ENCODE measurements at regions not wholly inside any gene's neighbourhood (a gene's known extent, or its start where the extent isn't known, plus 50 kb on each side); places are given as distances from the start of the nearest gene placed in this dataset.

DNA sequence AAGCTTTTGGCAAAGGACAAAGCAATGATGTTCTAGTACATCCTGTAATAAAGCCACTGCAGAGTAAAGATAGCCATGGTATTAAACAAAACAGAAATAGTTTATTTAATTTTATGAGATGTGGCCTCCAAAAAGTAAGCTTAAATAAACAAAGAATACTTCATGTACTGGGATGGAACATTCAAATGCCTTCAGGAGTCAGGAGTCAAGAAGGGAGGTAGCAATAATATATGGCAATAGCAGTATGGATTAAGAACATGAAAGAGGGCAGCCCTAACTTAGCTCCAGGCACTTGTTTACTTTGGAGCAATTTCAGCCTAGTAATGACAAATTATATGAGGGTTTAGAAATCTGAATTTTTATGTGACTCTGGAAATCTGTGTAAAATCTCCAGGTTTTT lies 343.9 kb upstream of the THRB start:
- H3K4me1 Mint-ChIP-seq (ENCODE audit: low read depth, unreplicated experiment) = peaks cover 34% of the 10 kb centered on the region
- no peaks in the 10 kb centered on the region for H3K9me3 Mint-ChIP-seq (ENCODE audit: low read depth, unreplicated experiment)
- no TSS peak for BruUV-seq (replicated peaks)
- no peaks in the 10 kb centered on the region for H3K27me3 Mint-ChIP-seq (ENCODE audit: unreplicated experiment)
- TF ChIP-seq, protein P1, sequence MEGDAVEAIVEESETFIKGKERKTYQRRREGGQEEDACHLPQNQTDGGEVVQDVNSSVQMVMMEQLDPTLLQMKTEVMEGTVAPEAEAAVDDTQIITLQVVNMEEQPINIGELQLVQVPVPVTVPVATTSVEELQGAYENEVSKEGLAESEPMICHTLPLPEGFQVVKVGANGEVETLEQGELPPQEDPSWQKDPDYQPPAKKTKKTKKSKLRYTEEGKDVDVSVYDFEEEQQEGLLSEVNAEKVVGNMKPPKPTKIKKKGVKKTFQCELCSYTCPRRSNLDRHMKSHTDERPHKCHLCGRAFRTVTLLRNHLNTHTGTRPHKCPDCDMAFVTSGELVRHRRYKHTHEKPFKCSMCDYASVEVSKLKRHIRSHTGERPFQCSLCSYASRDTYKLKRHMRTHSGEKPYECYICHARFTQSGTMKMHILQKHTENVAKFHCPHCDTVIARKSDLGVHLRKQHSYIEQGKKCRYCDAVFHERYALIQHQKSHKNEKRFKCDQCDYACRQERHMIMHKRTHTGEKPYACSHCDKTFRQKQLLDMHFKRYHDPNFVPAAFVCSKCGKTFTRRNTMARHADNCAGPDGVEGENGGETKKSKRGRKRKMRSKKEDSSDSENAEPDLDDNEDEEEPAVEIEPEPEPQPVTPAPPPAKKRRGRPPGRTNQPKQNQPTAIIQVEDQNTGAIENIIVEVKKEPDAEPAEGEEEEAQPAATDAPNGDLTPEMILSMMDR (IDR thresholded peaks at IDR 0.05; ENCODE audit: unreplicated experiment) = no peak
- H3K27ac Mint-ChIP-seq (ENCODE audit: unreplicated experiment) = no peak overlapping the region
- H3K36me3 Mint-ChIP-seq (ENCODE audit: insufficient read depth, unreplicated experiment) = no peaks in the 10 kb centered on the region
- intact Hi-C loops (cut with micrococcal nuclease; ENCODE audit: unreplicated experiment) = no loop called here
- no peak for DNase-seq
- no peak overlapping the region for H3K4me3 Mint-ChIP-seq (ENCODE audit: low read depth, unreplicated experiment)
- CTCF ChIA-PET = interaction anchor here (0.7 kb wide), 1 partner anchor 46 kb away, joined by 4 read pairs; no protein-coding TSS in a partner anchor

DNA sequence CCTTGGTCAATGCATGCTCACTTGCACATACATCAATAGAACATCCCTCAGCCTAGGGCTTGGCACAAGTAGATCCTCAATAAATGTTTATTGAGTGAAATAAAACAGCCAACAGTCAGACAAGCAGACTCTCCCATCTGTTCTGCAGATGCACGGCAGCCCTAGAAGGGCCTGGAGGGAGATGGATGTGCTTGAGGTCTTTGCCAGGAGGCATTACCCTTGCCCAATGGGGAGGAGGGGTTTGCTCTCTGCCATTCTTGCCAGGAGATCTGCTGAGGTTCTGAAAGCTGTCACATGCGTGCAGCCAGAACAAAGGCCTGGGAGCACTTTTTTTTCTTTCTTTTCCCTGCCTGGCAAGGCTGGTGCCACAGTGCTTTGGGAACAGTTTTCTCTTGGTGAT lies 349.3 kb upstream of the THRB start:
- Mint-ChIP-seq H3K9me3 (ENCODE audit: low read depth, unreplicated experiment) (no peaks in the 10 kb centered on the region), H3K27ac (ENCODE audit: unreplicated experiment) (no peak overlapping the region), H3K4me1 (ENCODE audit: low read depth, unreplicated experiment) (peaks cover 10% of the 10 kb centered on the region), H3K36me3 (ENCODE audit: insufficient read depth, unreplicated experiment) (no peaks in the 10 kb centered on the region), H3K4me3 (ENCODE audit: low read depth, unreplicated experiment) (no peak overlapping the region), H3K27me3 (ENCODE audit: unreplicated experiment) (no peaks in the 10 kb centered on the region)
- intact Hi-C loops (cut with micrococcal nuclease; ENCODE audit: unreplicated experiment) = no loop called here
- CTCF ChIA-PET = no interaction called here
- TF ChIP-seq, protein P1 (IDR thresholded peaks at IDR 0.05; ENCODE audit: unreplicated experiment) = no peak
- no peak for DNase-seq
- BruUV-seq (replicated peaks) = no TSS peak

DNA sequence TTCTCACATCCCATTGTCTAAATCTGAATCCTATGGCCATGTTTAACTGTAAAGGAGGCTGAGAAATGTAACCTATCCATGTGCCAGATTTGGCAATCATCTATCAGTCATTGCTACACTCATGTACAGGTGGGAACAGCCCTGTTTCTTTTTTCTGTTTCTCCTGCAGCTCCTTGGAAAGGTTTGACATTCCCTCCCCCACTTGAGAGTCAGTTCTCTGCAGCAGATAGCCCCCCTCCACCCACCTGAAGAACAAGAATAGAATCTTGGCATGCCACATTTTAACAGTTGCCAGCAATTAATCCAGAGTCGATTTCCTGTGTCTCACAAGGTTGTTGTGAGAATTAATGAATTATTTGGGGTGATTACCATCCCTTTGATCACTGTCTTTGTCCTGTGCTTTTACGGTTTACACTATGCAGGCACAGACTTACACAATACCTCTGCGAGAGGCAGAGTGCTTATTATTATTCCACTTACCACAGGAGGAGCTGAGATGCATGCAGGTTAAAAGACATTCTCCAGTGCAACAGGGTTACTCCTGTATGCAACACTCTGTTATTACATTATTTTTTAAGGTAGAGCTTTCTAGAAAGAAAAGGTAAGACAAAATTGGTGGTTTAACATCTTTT lies 351.0 kb upstream of the THRB start:
- DNase-seq = no peak
- H3K4me3 Mint-ChIP-seq (ENCODE audit: low read depth, unreplicated experiment) = no peak overlapping the region
- TF ChIP-seq, protein P1 (IDR thresholded peaks at IDR 0.05; ENCODE audit: unreplicated experiment) = no peak
- no peaks in the 10 kb centered on the region for H3K9me3 Mint-ChIP-seq (ENCODE audit: low read depth, unreplicated experiment)
- H3K27me3 Mint-ChIP-seq (ENCODE audit: unreplicated experiment) = no peaks in the 10 kb centered on the region
- BruUV-seq (replicated peaks) = no TSS peak
- no peaks in the 10 kb centered on the region for H3K36me3 Mint-ChIP-seq (ENCODE audit: insufficient read depth, unreplicated experiment)
- H3K27ac Mint-ChIP-seq (ENCODE audit: unreplicated experiment) = no peak overlapping the region
- CTCF ChIA-PET = no interaction called here
- H3K4me1 Mint-ChIP-seq (ENCODE audit: low read depth, unreplicated experiment) = peaks cover 4% of the 10 kb centered on the region
- intact Hi-C loops (cut with micrococcal nuclease; ENCODE audit: unreplicated experiment) = no loop called here

DNA sequence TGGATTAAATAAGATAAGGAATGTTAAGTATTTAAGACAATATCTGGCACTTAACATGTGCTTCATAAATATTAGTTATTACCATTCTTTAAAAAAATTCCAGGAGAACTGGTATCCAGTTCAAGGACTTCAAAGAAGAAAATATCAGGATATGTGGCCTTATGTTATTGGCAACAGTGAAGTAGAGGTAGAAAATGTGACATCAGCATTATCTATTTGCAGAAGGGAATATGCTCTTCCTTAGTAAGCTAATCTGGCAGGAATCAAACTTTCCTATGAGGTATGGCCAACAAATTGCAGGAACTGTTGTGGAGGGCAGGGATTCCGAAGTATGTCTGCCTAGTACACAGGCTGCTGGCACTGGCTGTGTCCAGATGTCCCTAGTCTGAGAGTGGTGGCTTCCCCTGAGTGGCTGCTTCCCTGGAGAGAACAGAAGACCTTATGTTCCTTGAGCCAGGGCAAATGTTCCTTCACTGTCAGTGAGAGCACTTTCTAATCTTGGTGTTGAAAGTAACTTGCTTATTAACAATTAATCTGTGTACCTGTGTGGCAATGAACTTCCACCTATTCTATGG lies 351.7 kb upstream of the THRB start:
- CTCF ChIA-PET = no interaction called here
- no peak overlapping the region for H3K27ac Mint-ChIP-seq (ENCODE audit: unreplicated experiment)
- H3K4me1 Mint-ChIP-seq (ENCODE audit: low read depth, unreplicated experiment) = no peaks in the 10 kb centered on the region
- intact Hi-C loops (cut with micrococcal nuclease; ENCODE audit: unreplicated experiment) = no loop called here
- no peaks in the 10 kb centered on the region for H3K9me3 Mint-ChIP-seq (ENCODE audit: low read depth, unreplicated experiment)
- DNase-seq = no peak
- BruUV-seq (replicated peaks) = no TSS peak
- no peaks in the 10 kb centered on the region for H3K27me3 Mint-ChIP-seq (ENCODE audit: unreplicated experiment)
- H3K4me3 Mint-ChIP-seq (ENCODE audit: low read depth, unreplicated experiment) = no peak overlapping the region
- H3K36me3 Mint-ChIP-seq (ENCODE audit: insufficient read depth, unreplicated experiment) = no peaks in the 10 kb centered on the region
- TF ChIP-seq, protein P1 (IDR thresholded peaks at IDR 0.05; ENCODE audit: unreplicated experiment) = no peak

All from Calu3 (cell line).